ENCODE measurements at regions not wholly inside any gene's neighbourhood (a gene's known extent, or its start where the extent isn't known, plus 50 kb on each side); places are given as distances from the start of the nearest gene placed in this dataset.

GRCh38 chrX:10048076-10048475, 80.9 kb downstream of the CLDN34 start:
- Histone ChIP-seq H3K36me3 (ENCODE audit: low read depth) (no peaks in the 10 kb centered on the region), H3K4me1 (ENCODE audit: low read depth) (no peaks in the 10 kb centered on the region), H3K4me3 (no peak overlapping the region), H3K9me3 (no peaks in the 10 kb centered on the region)
- no peak for DNase-seq
- ATAC-seq, result no peak
- no peak for TF ChIP-seq CTCF (IDR thresholded peaks at IDR 0.05)
- intact Hi-C loops (cut with DNase I, micrococcal nuclease), result no loop called here

GRCh38 chrX:10048707-10049106, 81.5 kb downstream of the CLDN34 start:
- Histone ChIP-seq H3K4me1 (ENCODE audit: low read depth) (no peaks in the 10 kb centered on the region), H3K36me3 (ENCODE audit: low read depth) (no peaks in the 10 kb centered on the region), H3K9me3 (no peaks in the 10 kb centered on the region), H3K4me3 (no peak overlapping the region)
- ATAC-seq (no peak), DNase-seq (no peak)
- intact Hi-C loops (cut with DNase I, micrococcal nuclease), result no loop called here
- no peak for TF ChIP-seq CTCF (IDR thresholded peaks at IDR 0.05)

- TF ChIP-seq CTCF (IDR thresholded peaks at IDR 0.05), result no peak
- no peaks in the 10 kb centered on the region for H3K4me1 ChIP-seq (ENCODE audit: low read depth)
- intact Hi-C loops (cut with DNase I, micrococcal nuclease), result no loop called here
- ATAC-seq, result no peak
- no peak overlapping the region for H3K4me3 ChIP-seq
- no peak for DNase-seq
- H3K36me3 ChIP-seq (ENCODE audit: low read depth), result no peaks in the 10 kb centered on the region
- H3K9me3 ChIP-seq, result no peaks in the 10 kb centered on the region
Measured at GRCh38 chrX:10049236-10049635, 82.1 kb downstream of the CLDN34 start.

- ATAC-seq (no peak), DNase-seq (no peak)
- H3K36me3 ChIP-seq (ENCODE audit: low read depth), result no peaks in the 10 kb centered on the region
- intact Hi-C loops (cut with DNase I, micrococcal nuclease), result no loop called here
- no peaks in the 10 kb centered on the region for H3K9me3 ChIP-seq
- no peak for TF ChIP-seq CTCF (IDR thresholded peaks at IDR 0.05)
- no peak overlapping the region for H3K4me3 ChIP-seq
- H3K4me1 ChIP-seq (ENCODE audit: low read depth), result no peaks in the 10 kb centered on the region
Measured at GRCh38 chrX:10050481-10050880, 83.3 kb downstream of the CLDN34 start.

- TF ChIP-seq CTCF (IDR thresholded peaks at IDR 0.05), result no peak
- H3K4me3 ChIP-seq, result no peak overlapping the region
- no peak for DNase-seq
- no peaks in the 10 kb centered on the region for H3K9me3 ChIP-seq
- no peaks in the 10 kb centered on the region for H3K36me3 ChIP-seq (ENCODE audit: low read depth)
- H3K4me1 ChIP-seq (ENCODE audit: low read depth), result no peaks in the 10 kb centered on the region
- intact Hi-C loops (cut with DNase I, micrococcal nuclease), result no loop called here
- ATAC-seq, result no peak
Measured at GRCh38 chrX:10051866-10052480, 84.8 kb downstream of the CLDN34 start.

Measured in mucosa of descending colon (tissue), 3 donors.